ENCODE measurements at regions not wholly inside any gene's neighbourhood (a gene's known extent, or its start where the extent isn't known, plus 50 kb on each side); places are given as distances from the start of the nearest gene placed in this dataset.

DNA sequence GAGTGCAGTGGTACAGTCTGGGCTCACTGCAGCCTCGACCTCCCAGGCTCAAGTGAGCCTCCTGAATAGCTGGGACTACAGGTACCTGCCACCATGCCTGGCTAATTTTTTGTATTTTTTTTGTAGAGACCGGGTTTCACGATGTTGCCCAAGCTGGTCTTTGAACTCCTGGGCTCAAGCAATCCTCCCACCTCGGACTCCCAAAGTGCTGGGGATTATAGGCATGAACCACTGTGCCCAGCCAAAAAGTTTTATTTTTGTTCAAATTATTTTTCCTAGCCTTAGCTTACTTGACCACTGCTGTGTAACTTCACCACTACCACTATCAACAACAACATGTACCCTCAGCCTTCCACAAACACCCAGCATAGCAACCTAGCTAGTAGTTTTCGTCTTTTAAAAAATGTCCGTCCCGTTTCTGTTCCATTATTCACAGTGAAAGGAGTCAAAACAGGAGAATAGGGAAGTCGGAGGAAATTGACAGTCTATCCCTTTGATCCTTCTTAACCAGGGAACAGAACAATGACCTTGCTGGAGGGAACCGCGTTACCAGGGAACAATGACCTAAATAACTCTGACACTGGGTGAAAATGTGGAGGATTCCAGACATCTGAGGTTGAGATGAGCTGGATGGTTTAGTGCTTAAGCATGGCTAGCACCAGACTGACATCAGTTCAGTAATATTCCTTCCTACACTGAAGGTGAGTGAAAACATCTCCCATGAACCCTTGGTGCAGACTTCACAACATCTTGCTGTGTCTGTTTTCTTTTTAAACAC is 69.2 kb upstream of the ARL4C start:
- TF ChIP-seq, protein P1, sequence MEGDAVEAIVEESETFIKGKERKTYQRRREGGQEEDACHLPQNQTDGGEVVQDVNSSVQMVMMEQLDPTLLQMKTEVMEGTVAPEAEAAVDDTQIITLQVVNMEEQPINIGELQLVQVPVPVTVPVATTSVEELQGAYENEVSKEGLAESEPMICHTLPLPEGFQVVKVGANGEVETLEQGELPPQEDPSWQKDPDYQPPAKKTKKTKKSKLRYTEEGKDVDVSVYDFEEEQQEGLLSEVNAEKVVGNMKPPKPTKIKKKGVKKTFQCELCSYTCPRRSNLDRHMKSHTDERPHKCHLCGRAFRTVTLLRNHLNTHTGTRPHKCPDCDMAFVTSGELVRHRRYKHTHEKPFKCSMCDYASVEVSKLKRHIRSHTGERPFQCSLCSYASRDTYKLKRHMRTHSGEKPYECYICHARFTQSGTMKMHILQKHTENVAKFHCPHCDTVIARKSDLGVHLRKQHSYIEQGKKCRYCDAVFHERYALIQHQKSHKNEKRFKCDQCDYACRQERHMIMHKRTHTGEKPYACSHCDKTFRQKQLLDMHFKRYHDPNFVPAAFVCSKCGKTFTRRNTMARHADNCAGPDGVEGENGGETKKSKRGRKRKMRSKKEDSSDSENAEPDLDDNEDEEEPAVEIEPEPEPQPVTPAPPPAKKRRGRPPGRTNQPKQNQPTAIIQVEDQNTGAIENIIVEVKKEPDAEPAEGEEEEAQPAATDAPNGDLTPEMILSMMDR (IDR thresholded peaks at IDR 0.05), result no peak
- TF ChIP-seq POLR2AphosphoS5 (IDR thresholded peaks at IDR 0.05) (no peak), POLR2A (IDR thresholded peaks at IDR 0.05) (no peak), EP300 (IDR thresholded peaks at IDR 0.05) (no peak)

Measured in suprapubic skin (tissue), 4 donors.